ENCODE measurements at regions not wholly inside any gene's neighbourhood (a gene's known extent, or its start where the extent isn't known, plus 50 kb on each side); places are given as distances from the start of the nearest gene placed in this dataset.
"Not testable (repeated sequence)": the region's sequence is repeated elsewhere in the genome, so short reads cannot be mapped to it uniquely, and the experiment has no call there.

DNA sequence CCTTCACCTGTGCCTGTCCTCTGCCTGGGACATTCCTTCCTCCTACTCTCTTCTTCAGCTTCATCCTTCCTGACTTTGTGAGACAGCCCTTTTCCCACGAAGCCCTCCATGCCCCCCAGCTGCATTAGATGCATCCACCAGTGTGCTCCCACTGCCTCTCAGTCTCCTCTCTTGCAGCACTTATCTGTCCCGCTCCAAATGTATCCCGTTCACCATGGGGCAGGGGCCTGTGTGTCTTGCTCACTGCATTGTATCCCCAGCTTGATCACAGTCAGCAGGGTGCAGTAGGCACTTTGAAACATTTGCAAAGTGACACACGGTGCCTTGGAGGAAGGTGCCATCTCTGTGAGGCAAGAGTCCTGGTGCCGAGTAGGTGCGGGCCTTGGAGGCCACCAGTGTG lies 104.0 kb downstream of the SLC25A47 start:
- ATAC-seq = no peak
- Histone ChIP-seq H3K4me3 (no peak overlapping the region), H3K27ac (no peak overlapping the region), H3K9me3 (no peaks in the 10 kb centered on the region), H3K36me3 (ENCODE audit: insufficient read depth in 1 of 2, low read depth in 1 of 2) (no peaks in the 10 kb centered on the region), H3K4me1 (no peaks in the 10 kb centered on the region), H3K27me3 (ENCODE audit: insufficient read depth in 3 of 3, low read length in 2 of 3) (no peaks in the 10 kb centered on the region)
- TF ChIP-seq, protein P1, sequence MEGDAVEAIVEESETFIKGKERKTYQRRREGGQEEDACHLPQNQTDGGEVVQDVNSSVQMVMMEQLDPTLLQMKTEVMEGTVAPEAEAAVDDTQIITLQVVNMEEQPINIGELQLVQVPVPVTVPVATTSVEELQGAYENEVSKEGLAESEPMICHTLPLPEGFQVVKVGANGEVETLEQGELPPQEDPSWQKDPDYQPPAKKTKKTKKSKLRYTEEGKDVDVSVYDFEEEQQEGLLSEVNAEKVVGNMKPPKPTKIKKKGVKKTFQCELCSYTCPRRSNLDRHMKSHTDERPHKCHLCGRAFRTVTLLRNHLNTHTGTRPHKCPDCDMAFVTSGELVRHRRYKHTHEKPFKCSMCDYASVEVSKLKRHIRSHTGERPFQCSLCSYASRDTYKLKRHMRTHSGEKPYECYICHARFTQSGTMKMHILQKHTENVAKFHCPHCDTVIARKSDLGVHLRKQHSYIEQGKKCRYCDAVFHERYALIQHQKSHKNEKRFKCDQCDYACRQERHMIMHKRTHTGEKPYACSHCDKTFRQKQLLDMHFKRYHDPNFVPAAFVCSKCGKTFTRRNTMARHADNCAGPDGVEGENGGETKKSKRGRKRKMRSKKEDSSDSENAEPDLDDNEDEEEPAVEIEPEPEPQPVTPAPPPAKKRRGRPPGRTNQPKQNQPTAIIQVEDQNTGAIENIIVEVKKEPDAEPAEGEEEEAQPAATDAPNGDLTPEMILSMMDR (IDR thresholded peaks at IDR 0.05) = no peak
- 87 to 94% (median 90%) methylated on average over 6 of the region's 6 CpGs for WGBS, 3 donors
- DNase-seq = no peak
- intact Hi-C loops (cut with DNase I) = no loop called here

- no peaks in the 10 kb centered on the region for H3K4me1 ChIP-seq
- intact Hi-C loops (cut with DNase I) = no loop called here
- no peak for ATAC-seq
These were observed 105.6 kb downstream of the SLC25A47 start for GRCh38 chr14:100428727-100429126.

GRCh38 chr14:100429537-100429936 lies 106.4 kb downstream of the SLC25A47 start:
- H3K36me3 ChIP-seq (ENCODE audit: insufficient read depth in 1 of 2, low read depth in 1 of 2) = no peaks in the 10 kb centered on the region
- no peaks in the 10 kb centered on the region for H3K27me3 ChIP-seq (ENCODE audit: insufficient read depth in 3 of 3, low read length in 2 of 3)
- intact Hi-C loops (cut with DNase I) = no loop called here
- TF ChIP-seq, protein P1 (IDR thresholded peaks at IDR 0.05) = no peak
- H3K4me1 ChIP-seq = no peaks in the 10 kb centered on the region
- no peak overlapping the region for H3K27ac ChIP-seq
- H3K4me3 ChIP-seq = no peak overlapping the region
- no peaks in the 10 kb centered on the region for H3K9me3 ChIP-seq
- DNase-seq (no peak), ATAC-seq (no peak)
- WGBS, 3 donors = 90 to 92% (median 91%) methylated on average over 3 of the region's 3 CpGs

More at GRCh38 chr14:100428727-100429126, 105.6 kb downstream of the SLC25A47 start:
- H3K36me3 ChIP-seq (ENCODE audit: insufficient read depth in 1 of 2, low read depth in 1 of 2) = no peaks in the 10 kb centered on the region
- no peak overlapping the region for H3K4me3 ChIP-seq
- no peak for DNase-seq
- TF ChIP-seq, protein P1 (IDR thresholded peaks at IDR 0.05) = no peak
- H3K27ac ChIP-seq = no peak overlapping the region
- 86 to 89% (median 87%) methylated on average over 9 of the region's 9 CpGs for WGBS, 3 donors
- no peaks in the 10 kb centered on the region for H3K27me3 ChIP-seq (ENCODE audit: insufficient read depth in 3 of 3, low read length in 2 of 3)
- H3K9me3 ChIP-seq = no peaks in the 10 kb centered on the region

DNA sequence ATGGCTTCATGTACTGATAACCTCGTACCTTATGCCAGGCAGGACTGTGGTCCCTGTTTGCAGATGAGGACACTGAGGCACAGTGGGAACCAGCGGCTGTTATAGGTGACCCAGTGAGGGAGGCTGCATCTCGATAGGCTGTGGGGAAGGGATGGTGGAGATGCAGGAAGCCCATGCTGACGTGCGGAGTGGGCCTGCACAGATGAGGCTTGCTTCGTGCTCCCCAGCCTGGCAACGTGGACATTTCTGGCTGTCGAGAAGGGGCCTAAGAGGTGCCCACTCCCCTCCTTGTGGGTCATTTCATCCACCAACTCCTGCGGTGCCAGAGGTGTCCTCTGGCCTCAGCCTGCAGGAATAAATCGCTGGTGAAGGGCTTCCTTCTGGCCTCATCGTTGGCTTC lies 107.4 kb downstream of the SLC25A47 start:
- WGBS, 3 donors = 93 to 97% (median 96%) methylated on average over 11 of the region's 11 CpGs
- Histone ChIP-seq H3K4me3 (no peak overlapping the region), H3K4me1 (no peaks in the 10 kb centered on the region), H3K27me3 (ENCODE audit: insufficient read depth in 3 of 3, low read length in 2 of 3) (no peaks in the 10 kb centered on the region), H3K36me3 (ENCODE audit: insufficient read depth in 1 of 2, low read depth in 1 of 2) (no peaks in the 10 kb centered on the region), H3K9me3 (no peaks in the 10 kb centered on the region), H3K27ac (no peak overlapping the region)
- TF ChIP-seq, protein P1 (IDR thresholded peaks at IDR 0.05) = no peak
- ATAC-seq (no peak), DNase-seq (no peak)
- intact Hi-C loops (cut with DNase I) = loop anchor here in 1 of 2 donors (10.0 kb wide), 1 partner anchor 474 kb away; the partner anchor contains the start of gene RTL1

DNA sequence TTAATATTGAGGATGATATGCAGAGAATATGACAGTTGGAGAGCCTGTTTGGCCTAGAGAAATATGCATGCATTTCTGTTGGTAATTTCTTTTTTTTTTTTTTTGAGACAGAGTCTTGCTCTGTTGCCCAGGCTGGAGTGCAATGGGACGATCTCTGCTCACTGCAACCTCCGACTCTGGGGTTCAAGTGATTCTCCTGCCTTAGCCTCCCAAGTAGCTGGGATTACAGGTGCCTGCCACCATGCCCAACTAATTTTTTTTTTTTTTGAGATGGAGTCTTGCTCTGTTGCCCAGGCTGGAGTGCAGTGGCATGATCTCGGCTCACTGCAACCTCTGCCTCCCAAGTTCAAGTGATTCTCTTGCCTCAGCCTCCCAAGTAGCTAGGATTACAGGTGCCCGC lies 108.3 kb downstream of the SLC25A47 start:
- not testable (repeated sequence) for H3K36me3 ChIP-seq (ENCODE audit: insufficient read depth in 1 of 2, low read depth in 1 of 2); ATAC-seq; DNase-seq; H3K4me3 ChIP-seq; H3K4me1 ChIP-seq; H3K9me3 ChIP-seq; H3K27ac ChIP-seq; H3K27me3 ChIP-seq (ENCODE audit: insufficient read depth in 3 of 3, low read length in 2 of 3)
- WGBS, 3 donors = 97 to 100% (median 98%) methylated on average over 4 of the region's 4 CpGs
- intact Hi-C loops (cut with DNase I) = loop anchor here in 1 of 2 donors (10.0 kb wide), 1 partner anchor 473 kb away; the partner anchor contains the start of gene RTL1

Data from psoas muscle (tissue), 7 donors.